NCI-H2029 (cell line): ENCODE measurements at regions not wholly inside any gene's neighbourhood (a gene's known extent, or its start where the extent isn't known, plus 50 kb on each side); places are given as distances from the start of the nearest gene placed in this dataset.
"Not testable (repeated sequence)": the region's sequence is repeated elsewhere in the genome, so short reads cannot be mapped to it uniquely, and the experiment has no call there.

ENCODE experiments used
- DNase-seq: peaks from one replicate; lab custom pipeline; 2025; lab: John Stamatoyannopoulos, UW

DNA sequence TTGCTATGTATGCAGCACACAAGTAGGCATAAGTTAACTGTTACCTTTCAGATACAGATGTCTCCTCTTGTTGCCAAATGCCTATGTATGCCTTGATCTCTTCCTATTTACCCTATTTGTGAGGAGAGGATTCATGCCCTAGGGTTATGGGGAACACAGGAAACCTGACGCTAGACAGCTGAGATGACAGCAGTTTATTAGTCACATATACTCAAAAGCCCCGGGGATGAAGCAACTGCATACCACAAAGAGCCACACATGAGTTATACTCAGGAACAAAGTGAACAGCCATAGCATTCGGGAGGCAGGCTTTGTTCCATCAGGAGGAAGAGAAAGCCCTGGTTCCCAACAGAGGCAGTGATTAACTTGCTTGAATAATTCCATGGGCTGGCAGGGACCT is 1011.7 kb upstream of the PCDH7 start:
- no peak for DNase-seq

DNA sequence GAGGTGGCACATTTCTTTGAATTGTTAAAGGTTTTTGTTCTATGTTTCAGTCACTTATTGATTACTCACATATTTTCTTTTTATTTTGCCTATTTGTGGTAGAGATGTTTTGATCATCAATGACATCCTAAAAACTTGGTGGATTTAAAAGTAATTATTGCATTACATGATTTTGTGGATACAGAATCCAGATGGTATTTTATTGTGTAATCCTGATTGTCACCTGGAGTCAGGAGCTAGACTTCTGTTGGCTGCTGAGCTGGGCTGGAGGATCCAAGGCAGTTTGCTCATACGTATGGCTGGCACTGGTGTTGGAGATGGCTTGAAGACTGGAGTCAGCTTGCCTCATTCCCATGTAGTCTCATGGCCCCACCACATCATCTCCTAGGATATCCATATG is 1009.6 kb upstream of the PCDH7 start:
- DNase-seq, result no peak

DNA sequence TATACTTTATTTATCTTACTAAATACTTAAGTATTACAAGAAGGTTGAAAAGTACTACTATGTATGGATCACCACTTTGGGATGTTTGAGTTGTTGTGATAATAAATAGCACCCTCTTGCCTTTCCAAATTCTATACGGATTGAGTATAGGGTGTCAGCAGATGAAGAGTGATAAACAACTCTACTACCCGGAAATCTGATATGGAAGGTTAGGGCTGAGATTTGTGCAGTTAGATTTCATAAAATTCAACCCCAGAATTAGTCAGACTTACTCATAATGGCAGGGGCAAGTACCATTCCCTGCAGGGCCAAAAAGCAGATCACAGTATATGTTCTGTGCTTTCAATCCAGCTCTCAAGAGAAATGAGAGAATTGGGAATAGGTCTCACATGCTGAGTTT is 1008.9 kb upstream of the PCDH7 start:
- no peak for DNase-seq

DNA sequence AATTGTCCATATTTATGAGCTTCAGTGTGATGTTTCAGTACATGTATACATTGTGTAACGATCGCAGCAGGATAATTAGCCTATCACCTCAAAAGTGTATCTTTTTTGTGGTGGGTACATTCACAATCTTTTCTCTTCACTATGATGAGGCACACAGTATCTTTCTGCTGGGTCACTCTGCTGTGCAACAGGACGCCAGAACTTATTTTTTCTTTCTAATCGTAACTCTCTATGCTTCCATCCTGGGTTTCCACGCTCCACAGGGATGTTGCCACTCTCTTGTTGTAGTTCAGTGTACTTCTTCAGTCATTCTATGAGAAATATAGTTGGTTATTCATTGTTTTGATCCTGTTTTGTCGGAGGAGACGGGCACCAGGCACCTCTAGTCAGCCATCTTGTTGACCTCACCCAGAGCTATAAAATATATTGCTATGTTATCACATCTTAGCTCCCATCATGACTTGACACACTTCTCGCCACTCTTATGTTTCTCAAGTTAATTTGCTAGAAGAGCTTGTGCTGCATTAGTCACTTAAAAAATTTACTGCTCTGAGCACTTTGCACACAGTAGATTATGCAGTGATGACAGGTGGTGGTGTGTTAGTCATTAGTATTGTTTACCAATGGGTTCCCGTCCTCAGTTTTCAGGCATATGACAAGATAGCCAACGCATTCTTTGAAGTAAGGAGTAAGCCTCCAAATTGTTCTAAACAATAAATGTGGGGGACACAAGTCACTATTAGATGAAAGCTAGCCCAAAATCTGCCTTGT is 1002.7 kb upstream of the PCDH7 start:
- DNase-seq, result no peak

DNA sequence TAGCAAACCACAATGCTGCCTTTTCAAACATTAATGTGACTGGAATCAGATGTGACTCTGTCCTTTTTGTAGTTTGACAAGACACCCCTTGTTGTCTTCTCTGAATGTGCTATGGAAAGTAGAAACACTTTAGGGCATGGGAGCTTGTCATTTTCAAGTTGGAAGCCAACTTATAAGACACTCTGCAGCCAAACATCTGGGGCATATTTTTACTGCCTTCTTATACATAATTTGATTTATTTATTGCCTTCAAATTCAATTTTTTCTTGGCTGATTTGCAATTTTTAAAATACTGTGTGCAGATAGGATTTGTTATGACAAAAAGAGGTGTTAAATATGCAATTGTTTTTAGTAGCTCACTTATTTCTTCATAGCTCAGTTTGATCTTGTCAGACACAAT is 1002.0 kb upstream of the PCDH7 start:
- no peak for DNase-seq

DNA sequence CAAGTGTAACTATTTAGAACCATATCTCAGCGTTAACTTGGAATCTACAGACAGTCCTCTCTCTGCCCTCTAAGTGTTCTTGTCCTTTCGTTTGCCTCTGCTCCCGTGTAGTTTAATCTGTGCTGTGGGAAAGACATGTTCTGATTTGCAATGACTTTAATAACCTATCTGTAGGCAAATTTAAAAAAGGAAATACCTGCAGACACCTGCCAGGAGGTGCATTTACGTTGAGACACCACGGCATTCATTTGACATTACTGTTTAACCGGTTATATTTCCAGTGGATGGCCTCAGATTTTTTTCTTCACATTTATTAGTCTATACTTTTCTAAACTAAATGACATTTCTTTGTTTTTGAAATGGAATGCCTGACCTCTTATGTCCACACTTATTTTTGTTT is 997.9 kb upstream of the PCDH7 start:
- no peak for DNase-seq

DNA sequence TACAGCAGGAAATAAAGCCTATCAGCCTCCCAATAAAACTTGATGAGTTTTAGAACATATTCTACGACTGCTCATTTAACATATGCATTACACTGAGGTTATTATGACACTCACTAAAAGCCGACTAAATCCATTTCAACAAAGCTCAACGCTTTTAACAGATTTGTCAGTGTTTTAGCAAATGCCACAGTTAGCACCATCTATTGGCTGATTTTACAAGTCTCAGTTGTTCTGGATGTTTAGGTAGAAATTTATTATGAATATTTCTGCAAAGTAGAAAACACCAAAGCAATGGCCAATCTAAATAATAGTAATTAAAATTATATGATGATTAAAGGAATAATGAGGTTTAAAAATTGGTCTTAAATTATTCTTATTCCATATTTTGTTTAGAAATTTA is 993.2 kb upstream of the PCDH7 start:
- no peak for DNase-seq

DNA sequence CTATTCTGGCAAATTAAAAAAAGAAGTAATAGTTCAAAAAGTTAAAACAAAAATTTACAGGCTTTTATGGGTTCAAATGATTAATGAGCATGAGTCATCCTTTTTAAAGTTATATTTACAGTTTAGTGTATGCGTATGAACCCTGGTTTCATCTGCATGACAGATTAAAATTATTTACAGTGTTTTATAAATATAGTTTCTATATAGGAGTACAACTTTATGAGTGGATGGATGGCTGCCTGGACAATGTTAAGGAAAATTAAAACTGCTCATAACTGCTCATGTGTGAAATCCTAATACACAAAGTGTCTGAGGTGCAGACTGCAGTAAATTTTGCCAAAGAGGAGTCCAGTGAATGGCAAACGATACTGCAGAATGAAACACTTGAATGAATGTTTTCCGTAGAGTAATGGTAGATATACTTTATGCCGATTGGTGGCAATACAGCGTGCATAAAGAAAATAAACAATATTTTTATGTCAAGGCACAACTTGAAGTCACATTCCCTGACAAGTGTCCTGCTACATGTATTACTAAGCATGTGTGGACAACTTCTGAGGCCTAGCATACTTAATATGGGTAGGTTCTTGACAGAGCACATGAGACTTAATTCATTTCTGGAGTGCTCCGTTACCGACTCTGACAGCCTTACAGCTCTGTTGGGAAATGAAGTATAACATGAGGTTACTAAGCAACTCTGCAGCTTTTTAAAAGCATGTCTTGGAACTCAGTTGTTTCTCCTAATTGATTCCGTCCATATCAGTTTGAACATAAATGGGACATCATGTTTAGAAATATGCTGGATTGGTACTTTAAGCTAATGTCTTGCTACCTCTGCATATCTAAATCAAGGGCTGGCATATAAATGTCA is 985.6 kb upstream of the PCDH7 start:
- no peak for DNase-seq

DNA sequence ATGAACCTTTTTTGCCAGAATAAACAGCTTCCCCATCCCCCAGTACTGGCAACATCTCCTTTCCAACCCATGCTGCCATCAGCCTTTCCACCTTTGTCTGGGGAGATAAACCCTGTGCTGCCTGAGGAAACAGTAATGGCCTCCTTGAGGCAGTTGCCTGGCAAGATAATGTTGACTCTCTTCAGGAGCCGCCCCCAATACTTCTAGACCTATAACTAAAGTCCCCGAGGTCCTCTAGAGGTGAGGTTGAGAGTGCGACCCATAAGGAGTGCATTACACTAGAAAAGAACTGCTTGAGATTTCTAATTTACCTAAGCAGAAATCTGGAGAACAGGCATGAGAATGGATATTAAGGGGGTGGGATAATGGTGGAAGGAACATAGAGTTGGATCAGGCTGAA is 963.2 kb upstream of the PCDH7 start:
- no peak for DNase-seq

DNA sequence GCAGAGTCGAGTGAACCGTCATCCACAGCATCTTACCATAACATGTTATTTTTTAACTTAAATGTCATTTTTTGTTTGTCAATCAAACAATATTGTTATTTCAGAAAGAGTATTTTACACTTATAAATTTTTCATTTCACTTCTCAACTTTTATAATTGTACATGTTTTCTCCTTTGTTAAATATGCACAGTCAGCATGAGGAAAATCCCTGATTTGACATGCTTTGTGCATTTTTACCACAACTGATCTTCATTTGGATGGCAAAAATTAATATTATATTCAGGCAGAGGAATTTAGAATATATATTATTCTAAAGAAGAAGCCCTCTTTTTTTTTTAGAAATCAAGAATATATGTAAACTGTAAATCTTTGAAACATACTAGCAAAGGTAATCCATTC is 958.0 kb upstream of the PCDH7 start:
- no peak for DNase-seq

DNA sequence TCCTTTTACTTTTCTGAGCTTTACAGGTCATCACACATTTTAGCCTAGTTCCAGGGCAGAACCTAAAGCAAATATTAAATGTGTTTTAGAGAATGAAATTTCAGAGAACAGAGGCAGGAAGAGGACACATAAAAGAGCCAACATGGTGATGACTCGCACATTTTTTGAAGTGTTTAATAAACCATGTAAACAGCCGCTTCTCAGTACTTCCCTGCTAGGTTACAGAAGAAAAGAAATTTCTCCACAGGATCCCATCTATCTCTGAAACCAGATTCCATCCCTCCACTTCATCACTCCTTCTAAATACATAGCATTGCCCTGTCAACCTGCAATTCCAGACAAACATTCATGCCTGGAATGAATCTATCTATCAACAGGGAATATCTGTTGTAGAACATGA is 949.5 kb upstream of the PCDH7 start:
- no peak for DNase-seq

DNA sequence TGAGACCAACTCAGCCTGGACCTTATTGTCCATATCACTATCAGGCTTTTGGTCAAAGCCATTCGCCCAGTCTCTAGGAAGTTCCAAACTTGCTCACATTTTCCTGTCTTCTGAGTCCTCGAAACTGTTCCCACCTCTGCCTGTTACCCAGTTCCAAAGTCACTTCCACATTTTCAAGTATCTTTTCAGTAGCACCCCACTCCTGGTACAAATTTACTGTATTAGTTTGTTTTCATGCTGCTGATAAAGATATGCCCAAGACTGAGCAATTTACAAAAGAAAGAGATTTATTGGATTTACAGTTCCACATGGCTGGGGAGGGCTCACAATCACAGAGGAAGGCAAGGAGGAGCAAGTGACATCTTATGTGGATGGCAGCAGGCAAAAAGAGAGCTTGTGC is 932.0 kb upstream of the PCDH7 start:
- not testable (repeated sequence) for DNase-seq

DNA sequence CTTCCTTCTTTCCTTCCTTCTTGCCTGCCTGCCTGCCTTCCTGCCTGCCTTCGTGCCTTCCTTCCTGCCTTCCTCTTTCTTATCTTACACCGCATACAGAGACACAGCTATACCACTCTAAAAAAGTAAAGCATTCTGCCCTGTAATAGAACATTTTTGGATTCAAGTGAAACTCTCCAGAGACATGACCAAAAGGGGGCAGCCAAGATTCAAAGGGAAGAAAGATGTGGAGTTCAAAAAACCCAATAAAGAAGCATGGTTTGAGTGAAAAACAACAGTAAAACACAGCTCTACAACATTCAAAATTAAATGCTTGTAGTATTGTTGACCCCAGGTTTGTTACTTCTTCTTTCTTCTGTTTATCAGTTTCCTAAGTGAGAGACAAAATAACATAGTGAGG is 914.9 kb upstream of the PCDH7 start:
- DNase-seq, result no peak

DNA sequence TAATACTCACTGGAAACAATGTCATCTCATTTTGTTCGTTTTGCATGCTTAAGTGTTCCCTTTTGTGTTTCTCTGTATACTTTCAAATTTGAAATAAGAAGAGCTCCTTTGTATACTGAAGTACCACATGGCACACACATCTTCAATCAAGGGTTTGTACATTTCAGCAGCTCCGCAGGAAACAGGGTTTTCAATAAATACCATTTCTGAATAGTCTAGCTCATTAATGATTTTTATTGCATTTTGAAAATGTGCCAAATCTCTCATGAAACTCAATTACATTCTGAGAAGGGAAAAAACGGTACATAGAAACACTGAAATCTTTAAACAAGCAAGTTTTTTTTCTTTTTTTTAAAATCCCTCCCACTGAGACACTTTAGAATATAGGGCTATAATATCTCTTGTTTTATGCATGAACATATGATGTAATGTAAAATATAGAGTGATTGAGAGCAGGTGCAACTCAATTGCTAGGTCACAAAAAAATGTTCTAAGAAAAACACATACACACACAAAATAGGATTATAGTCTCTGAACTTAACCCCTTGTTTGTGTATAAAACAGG is 914.2 kb upstream of the PCDH7 start:
- DNase-seq, result no peak

DNA sequence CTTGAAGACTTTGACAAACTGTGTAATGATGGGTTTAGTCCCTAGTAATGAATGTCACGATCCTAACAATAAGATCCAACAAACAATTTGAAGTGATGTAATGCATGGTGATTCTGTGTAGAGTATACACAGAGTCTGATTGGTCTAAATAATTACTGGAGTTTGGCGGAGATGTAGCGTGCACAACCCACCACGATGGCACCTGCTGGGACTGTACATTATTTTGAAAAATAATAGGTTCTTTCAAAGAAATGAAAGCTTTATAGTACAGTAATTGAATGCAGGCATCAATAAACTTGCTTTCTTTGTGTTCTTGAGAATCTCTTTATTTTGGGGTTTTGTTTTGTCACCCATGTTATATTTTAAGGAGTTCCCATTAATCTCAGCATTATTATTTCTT is 902.2 kb upstream of the PCDH7 start:
- DNase-seq, result no peak

DNA sequence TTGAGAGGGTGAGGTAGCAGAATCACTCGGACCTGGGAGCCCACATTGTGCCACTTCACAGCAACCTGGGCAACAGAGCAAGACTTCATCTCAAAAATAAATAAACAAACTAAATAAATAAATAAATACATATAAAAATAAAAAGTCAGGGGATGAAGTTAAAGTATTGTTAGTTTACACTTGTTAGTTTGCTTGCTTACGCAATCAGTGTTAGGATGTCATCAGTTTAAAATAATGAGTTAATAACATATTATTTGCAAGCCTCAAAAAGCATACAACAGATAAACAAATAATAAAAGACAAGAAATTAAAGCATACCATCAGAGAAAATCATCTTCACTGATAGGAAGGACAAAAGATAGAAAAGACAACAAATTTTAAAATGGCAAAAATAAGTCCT is 891.1 kb upstream of the PCDH7 start:
- no peak for DNase-seq

DNA sequence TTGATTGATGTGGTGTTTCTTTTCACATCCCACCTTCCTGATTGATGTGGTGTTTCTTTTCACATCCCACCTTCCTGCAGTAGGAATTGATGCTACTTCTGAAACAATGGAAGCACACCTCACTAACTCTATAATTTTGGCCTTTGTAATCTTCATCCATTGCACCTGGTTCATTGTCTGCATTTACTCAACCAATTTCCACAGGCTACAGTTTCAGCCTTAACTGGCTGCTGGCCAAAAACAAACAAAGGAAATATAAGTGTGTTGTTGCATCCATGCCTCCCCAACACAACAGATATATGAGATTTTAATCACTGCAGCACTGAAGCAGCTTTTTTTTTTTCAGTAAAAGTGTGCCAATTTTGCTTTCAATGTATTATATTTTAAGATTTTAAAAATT is 867.6 kb upstream of the PCDH7 start:
- DNase-seq, result peak; percentile 63

DNA sequence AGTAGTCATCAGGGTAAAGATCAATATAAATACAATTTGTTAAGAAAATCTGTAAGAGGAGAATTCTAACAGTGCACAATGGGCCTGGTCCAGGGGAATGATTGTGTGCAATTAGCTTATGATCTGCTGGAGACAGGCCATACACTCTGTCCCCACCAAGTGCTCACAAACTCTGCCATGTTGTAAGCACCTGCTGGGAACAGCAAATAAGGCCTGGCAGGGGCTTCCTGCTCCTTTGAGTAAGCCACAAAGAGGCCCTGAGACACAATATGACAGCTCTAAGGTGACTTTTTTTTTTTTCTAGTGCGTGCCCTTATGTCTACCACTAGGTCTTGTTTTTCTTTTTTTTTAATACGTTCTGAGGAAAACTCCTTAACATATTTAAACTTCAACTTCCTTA is 866.3 kb upstream of the PCDH7 start:
- peak; percentile 55 for DNase-seq

DNA sequence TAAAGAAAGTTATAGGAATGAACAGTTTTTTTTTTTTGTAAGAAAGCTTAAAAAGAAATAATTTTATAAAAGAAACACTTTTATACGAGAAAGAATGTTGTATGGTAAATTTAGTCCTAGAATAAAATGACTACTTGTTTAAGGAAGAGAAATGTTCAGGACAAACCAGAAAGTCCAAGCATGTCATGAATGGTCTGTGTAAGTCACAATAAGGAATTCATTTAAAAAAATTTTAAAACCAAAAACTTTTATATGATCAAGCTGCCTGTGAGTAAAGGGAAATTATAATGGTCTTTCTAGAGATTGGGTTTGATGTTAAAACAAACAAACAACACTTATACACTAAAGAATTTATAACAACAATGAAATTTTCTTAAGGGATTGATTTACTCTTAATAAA is 858.9 kb upstream of the PCDH7 start:
- no peak for DNase-seq

DNA sequence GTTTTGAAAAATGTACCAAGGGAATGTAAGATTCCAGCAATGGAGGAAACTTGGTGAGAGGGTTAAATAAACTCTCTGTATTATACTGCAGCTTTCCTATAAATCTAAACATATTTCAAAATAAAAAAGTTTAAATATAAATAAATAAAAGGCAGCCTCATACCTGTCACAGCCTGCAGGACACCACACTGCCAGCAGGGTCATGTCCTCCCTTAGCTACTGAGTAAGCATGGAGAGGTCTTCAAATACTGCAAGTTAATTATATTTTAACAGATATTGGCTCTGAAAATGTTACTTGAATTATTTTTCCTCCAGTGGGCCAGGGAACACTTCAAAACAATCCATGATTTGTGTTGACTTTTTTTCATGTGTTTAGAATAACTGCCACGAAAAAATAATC is 852.8 kb upstream of the PCDH7 start:
- no peak for DNase-seq

DNA sequence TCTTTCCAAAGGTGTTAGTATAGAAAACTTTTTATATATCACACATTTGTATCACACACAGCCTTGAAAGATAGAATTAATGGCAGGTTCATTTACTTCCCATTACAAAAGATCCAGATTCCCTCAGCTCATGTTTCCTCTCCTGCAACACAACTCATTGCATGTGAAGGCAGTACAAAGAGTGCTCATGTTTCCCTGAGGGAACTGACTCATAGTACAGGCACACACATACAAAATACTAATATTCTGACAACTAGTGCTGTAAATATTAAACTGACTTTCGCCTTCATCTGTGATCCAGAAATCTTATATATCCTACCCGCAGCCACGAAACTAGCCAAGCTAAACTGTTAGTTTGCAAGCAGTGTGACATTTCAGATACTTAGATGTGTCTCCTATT is 819.8 kb upstream of the PCDH7 start:
- DNase-seq, result no peak

DNA sequence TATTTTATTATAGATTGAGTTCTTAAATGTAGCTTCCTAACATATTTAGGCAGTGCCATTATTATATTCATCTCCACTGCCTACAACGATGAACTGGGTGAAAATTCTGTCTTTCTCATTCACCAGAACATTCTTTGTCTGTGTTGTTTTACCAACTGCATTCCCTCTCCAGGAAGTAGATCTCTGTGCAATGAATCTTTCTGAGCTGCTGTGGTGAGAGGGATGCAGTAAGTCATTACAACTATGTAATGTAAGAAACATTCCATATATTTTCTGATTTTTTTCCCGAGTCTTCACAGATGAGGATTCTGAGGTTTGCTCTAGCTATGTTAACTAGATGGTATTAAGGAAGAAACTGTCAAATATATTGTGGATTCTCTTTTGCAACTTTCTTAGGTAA is 811.9 kb upstream of the PCDH7 start:
- DNase-seq, result no peak

DNA sequence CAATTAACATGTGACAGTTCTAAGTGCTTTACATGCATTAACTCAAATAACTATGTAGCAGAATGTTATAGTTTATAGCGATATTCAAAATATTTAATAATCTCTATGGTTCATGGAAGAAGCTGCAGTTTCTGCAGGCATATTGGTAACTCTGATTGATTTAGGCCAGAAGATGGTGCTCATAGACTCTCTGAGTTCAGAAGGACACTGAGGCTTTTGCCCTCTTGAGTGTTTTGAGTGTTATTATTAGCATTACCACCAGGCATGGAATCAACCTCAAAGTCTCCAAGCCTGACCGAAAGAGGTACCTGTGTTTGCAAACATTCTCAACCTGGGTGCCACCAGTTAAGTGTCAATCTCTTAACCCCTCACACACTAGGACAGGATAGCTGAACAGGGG is 792.3 kb upstream of the PCDH7 start:
- DNase-seq, result no peak
